ENCODE measurements at regions not wholly inside any gene's neighbourhood (a gene's known extent, or its start where the extent isn't known, plus 50 kb on each side); places are given as distances from the start of the nearest gene placed in this dataset.

- DNase-seq: peak; percentile 58
Observed at GRCh38 chr9:135412315-135413085, 67.1 kb upstream of the PPP1R26 start.

GRCh38 chr9:135413086-135413375 is 66.6 kb upstream of the PPP1R26 start:
- no peak for DNase-seq

GRCh38 chr9:135413461-135413860 is 66.1 kb upstream of the PPP1R26 start:
- no peak for DNase-seq

GRCh38 chr9:135414293-135414692 is 65.3 kb upstream of the PPP1R26 start:
- DNase-seq: no peak

GRCh38 chr9:135415586-135415985 is 64.0 kb upstream of the PPP1R26 start:
- no peak for DNase-seq

- DNase-seq: no peak
Observed at GRCh38 chr9:135416664-135417290, 62.8 kb upstream of the PPP1R26 start.

GRCh38 chr9:135418161-135418560 is 61.4 kb upstream of the PPP1R26 start:
- DNase-seq: no peak

- DNase-seq: no peak
Observed at GRCh38 chr9:135419106-135419505, 60.5 kb upstream of the PPP1R26 start.

GRCh38 chr9:135422341-135422944 is 57.1 kb upstream of the PPP1R26 start:
- no peak for DNase-seq

GRCh38 chr9:135423725-135424124 is 55.9 kb upstream of the PPP1R26 start:
- no peak for DNase-seq
